Activated CD4-positive, alpha-beta T cell treated with anti-CD3 and anti-CD28 coated beads, Interleukin-2, Interleukin-6, amounts not matched to agents 100 ng/mL and 50 ng/mL, durations not matched to agents 16 hours and 8 hours (primary cell): ENCODE measurements at regions not wholly inside any gene's neighbourhood (a gene's known extent, or its start where the extent isn't known, plus 50 kb on each side); places are given as distances from the start of the nearest gene placed in this dataset.

Source experiments
- DNase-seq: peaks from one replicate; pipeline ENCODE4 v3.0.0-alpha.2; 2020

DNA sequence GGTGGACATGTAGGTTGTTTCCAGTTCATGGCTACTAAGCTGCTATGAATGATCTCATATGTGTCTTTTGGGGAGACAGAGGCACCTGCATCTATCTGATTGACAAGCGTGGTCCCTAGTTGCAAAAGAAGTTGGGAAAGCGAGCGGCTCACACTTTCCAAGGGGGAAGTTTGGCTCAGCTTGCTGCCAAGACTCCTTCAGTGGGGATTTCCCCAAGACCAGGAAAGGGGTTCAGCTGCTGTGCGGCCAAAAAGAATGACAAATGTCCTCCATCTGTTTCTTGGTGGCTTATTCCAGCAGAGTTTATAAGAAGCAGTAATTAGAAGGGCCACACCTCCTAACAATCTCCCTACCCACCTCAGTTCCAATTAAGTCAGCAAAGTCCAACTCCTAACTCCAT is 128.5 kb upstream of the GALNT2 start:
- no peak for DNase-seq

- no peak for DNase-seq
These were observed 126.4 kb upstream of the GALNT2 start for GRCh38 chr1:229940684-229941083.

- DNase-seq = no peak
These were observed 125.9 kb upstream of the GALNT2 start for GRCh38 chr1:229941160-229941559.

GRCh38 chr1:229941831-229942230 is 125.2 kb upstream of the GALNT2 start:
- DNase-seq = no peak

DNA sequence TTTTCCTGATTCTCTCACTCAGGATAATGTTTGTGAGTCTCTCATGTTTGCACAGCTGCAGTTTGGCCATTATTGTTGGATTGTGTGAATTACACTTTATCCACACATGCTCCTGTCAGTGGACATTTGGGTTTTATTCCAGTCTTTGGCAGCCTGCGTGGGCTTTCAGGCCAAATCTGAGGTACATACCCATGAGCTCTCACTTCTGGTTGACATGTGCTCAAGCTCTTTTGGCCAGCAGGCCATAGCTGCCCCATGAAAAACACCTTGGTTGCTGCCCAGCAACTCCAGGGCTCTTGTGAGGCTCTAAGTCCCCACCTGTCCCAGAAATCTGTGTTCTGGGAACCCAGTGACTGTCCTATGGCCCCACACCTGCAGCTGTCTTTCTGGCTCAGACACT is 124.5 kb upstream of the GALNT2 start:
- DNase-seq = no peak

DNA sequence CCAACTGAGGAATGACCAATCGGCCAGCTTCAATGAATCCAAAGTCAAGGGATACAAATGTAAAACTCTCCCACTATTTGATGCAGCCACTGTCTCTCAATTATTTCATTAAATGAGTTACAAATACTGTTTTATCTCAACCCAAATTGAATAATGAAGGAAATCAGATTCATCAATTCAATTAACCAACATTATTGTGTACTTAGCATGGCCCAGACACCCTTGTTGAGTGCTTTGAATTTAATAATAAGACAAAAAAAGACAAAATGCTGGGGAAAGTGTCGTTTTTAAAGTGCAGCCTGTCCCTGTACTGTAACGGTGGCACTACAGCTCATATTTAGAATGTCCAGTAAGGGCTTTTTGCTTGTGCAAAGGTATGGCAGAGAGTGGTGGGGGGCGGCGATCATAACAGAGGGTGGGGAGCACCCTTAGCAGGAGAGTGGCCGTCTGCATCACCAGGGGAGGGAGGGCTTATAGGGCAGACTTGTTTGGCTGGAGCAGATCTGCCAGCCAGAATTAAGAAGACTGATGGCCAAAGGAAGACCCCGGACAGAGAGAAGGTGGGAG is 123.8 kb upstream of the GALNT2 start:
- DNase-seq = no peak

GRCh38 chr1:229943988-229944743 is 122.9 kb upstream of the GALNT2 start:
- DNase-seq = no peak

DNA sequence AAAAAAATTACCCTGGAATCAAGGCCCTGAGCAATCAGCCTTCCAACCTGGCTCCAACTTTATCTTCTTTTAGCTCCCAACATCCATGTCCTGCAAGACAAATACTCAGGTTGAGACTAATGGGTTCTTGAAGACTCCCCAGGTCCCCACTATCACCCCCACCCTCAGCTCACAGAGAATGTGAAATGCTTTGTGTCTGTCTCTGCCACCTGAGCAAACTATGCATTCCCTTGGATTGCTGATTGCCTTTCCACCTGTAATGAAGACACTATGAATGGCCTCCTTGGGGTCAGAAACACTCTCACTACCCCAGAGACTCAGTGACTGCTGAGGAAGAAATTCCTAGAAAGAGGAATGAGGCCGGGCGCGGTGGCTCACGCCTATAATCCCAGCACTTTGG is 121.2 kb upstream of the GALNT2 start:
- no peak for DNase-seq

GRCh38 chr1:229947968-229948367 is 119.1 kb upstream of the GALNT2 start:
- no peak for DNase-seq

GRCh38 chr1:229948438-229948837 is 118.6 kb upstream of the GALNT2 start:
- DNase-seq = no peak

GRCh38 chr1:229949500-229949899 is 117.5 kb upstream of the GALNT2 start:
- DNase-seq = no peak

- DNase-seq = no peak
These were observed 117.0 kb upstream of the GALNT2 start for GRCh38 chr1:229950020-229950419.

DNA sequence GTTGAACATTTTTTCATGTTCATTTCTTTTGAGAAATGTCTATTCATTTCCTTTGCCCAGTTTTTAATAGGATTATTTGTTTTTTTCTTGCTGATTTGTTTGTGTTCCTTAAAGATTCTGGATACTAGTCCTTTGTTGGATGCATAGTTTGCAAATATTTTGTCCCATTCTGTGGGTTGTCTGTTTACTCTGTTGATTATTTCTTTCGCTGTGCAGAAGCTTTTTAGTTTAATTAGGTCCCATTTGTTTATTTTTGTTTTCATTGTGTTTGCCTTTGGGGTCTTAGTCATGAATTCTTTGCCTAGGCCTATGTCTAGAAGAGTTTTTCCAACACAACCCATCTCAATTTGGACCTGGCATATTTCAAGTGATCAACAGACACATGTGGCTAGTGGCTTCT is 116.1 kb upstream of the GALNT2 start:
- DNase-seq = no peak

- no peak for DNase-seq
These were observed 115.0 kb upstream of the GALNT2 start for GRCh38 chr1:229951856-229952534.

DNA sequence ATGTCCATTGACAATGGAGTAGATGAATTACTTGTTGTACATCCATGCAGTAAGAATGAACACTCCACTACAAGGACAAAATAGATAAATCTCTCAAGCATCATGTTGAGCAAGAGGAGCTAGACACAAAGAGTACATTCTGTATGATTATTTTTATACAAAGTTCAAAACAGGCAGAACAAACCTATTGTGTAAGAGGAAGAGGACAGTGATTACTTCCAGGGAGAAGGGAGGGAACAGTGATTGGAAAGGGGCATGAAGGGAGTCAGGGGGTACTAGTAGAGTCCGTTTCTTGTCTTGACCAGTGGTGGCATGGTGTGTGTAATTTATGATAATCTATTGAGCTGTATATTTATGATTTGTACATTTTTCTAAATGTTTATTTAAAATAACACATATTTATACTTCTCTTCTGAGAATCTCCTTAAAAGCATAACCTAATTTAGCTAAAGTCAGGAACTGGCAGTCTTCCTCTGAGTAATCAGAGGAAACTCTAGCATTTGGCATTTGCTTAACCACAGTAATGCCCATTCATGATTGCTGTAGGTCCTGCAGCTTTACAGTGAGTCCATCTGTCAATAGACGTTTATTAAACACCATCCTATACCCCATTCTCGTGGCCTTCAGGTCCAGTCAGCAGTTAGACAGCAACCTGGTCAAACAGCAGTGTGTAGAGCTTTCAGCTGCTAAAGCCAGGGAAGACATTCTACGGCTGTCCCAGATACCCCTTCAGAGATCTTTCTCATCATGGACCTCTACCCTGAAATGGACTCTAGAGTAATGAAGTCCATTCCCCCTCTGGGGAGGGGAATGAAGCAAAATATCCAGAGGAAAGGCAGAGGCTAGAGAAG is 114.1 kb upstream of the GALNT2 start:
- no peak for DNase-seq

DNA sequence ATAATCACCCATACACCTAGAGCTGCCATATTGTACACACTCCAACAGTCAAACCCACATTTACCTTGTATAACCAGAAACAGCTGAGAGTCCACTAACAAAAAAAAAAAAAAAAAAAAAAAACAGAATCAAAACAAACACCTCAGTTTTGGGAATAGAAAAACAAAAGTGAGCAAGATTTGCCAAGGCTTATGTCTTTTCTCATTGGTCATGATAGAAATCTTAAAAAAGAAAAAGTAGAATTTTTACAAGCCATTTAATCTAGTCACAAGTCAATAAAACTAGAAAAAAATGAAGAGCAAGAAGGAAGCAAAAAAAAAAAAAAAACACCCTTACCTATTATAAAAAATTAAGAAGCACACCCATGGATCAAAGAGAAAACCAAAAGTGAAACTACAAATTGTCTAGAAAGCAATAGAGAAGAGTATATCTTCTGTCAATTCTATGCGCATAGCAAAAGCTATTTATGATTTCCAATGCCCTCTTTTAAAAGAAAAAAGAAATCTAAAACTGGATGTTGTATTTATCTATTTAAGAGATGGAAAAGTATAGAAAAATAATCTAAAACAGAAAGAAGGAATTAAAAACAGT is 113.2 kb upstream of the GALNT2 start:
- DNase-seq = no peak

DNA sequence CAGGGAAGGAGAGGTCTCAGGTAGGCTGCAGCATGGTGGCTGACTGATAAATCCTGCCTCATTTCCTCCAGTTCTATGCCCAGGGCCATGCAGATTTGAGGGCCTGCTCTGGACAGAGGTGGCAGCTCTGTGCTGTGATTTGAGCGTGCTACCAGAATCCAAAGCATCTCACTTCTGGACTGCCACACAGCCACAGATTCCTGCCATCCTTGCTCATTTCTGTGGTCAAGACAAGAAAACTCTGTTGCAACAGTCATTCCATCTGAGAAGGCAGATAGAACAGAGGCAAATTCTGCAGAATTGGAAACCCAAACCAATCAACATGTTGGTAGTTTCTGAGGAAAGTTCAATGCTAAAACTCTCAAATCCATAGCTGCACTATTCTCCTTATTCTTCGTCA is 102.8 kb upstream of the GALNT2 start:
- no peak for DNase-seq

- DNase-seq = no peak
These were observed 96.3 kb upstream of the GALNT2 start for GRCh38 chr1:229970714-229971113.

- DNase-seq = no peak
These were observed 95.9 kb upstream of the GALNT2 start for GRCh38 chr1:229971141-229971540.

DNA sequence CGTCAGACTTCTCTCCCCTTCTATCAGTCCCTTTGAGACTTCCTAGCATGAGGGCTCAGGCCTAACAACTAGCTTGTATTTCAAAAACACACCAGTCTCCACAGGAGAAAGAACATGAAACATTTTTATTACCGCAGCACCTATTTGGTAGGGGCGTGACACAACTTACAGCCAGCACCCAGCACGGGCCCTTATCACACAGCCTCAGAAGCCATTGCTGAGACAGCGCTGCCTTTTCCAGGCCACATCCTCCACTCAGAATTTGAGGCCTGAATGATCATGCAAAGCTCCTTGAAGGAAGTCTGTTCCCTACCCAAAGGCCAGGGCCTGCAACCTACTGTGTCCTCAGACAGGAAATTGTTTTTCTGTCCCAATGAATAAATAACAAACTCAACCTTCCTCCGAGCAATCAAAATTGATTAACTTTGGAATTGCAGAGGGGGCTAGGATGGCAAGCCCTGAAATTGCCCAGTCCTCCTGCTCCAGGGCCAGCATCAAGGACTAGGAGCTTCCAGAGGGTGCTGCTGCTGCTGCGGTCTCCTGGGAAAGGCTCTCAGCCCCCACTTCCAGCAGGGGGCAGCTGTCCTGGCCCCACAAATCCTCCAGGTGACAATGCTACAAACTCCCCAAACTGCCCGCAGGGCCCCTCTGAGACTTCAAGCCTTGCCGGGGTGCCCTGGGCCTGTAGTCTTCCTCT is 94.3 kb upstream of the GALNT2 start:
- DNase-seq = no peak

DNA sequence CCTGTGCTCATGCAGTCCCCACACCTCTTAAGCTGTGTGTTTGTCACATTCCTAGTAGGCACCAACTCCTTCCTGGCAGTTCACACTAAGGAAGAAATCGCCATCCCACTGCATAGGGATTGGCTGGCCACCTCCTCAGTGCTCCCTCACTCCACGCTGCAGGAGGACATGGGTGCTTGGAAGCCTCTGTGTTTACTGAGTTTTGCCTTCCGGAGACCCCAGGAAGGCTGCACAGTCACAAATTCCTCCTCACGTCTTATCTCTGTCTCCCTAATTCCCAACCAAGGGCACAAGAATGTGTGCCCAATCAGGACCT is 93.8 kb upstream of the GALNT2 start:
- no peak for DNase-seq

- DNase-seq = no peak
These were observed 92.0 kb upstream of the GALNT2 start for GRCh38 chr1:229975047-229975446.

DNA sequence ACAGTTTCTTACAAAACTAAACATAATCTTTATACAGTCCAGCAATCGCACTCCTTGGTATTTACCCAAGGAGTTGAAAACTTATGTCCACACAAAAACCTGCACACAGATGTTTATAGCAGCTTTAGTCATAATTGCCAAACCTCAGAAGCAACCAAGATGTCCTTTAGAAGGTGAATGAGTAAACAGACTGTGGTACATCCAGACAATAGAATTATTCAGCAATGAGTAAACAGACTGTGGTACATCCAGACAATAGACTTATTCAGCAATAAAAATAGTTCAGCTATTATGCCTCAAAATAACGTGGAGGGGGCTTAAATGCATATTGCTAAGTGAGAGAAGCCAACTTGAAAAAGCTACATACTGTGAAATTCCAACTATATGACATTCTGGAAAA is 87.0 kb upstream of the GALNT2 start:
- no peak for DNase-seq
